Neuronal stem cell (in vitro differentiated cells): ENCODE measurements at regions not wholly inside any gene's neighbourhood (a gene's known extent, or its start where the extent isn't known, plus 50 kb on each side); places are given as distances from the start of the nearest gene placed in this dataset.

Source experiments
- DNase-seq: peaks from one replicate; pipeline ENCODE4 v3.0.0-alpha.2; 2013; ENCODE audit warnings: low spot score
- H2AFZ ChIP-seq: one replicate; pipeline ENCODE4 v1.6.1; 2013; ENCODE audit warnings: mild to moderate bottlenecking, low read length, inconsistent platforms
- H2AK5ac ChIP-seq: 2 replicates; pipeline ENCODE4 v1.6.1; 2013; ENCODE audit warnings: low read depth, mild to moderate bottlenecking, inconsistent platforms, low read length, moderate library complexity, mixed read lengths
- H2BK120ac ChIP-seq: 2 replicates; pipeline ENCODE4 v1.6.1; 2013; ENCODE audit warnings: low read depth, mild to moderate bottlenecking, inconsistent platforms, low read length, moderate library complexity, mixed read lengths
- H2BK12ac ChIP-seq: one replicate; pipeline ENCODE4 v1.6.1; 2013; ENCODE audit warnings: low read length, inconsistent platforms
- H2BK15ac ChIP-seq: 2 replicates; pipeline ENCODE4 v1.6.1; 2013; ENCODE audit warnings: mild to moderate bottlenecking, low read length, inconsistent platforms, mixed read lengths
- H2BK5ac ChIP-seq: one replicate; pipeline ENCODE4 v1.6.1; 2013; ENCODE audit warnings: inconsistent platforms, mild to moderate bottlenecking, low read length, moderate library complexity
- H3K14ac ChIP-seq: one replicate; pipeline ENCODE4 v1.6.1; 2013; ENCODE audit warnings: low read length, inconsistent platforms
- H3K18ac ChIP-seq: 2 replicates; pipeline ENCODE4 v1.6.1; 2013; ENCODE audit warnings: low read length, inconsistent platforms
- H3K23ac ChIP-seq: 2 replicates; pipeline ENCODE4 v1.6.1; 2013; ENCODE audit warnings: low read depth, mild to moderate bottlenecking, mixed read lengths, low read length, inconsistent platforms; ENCODE audit not compliant: poor library complexity
- H3K27ac ChIP-seq: replicated peaks from 3 replicates; pipeline ENCODE4 v1.5.1; 2013; ENCODE audit warnings: low read length, inconsistent platforms
- H3K27me3 ChIP-seq, 3 experiments: 2 replicates each; pipeline ENCODE4 v1.6.1; 2013; ENCODE audit warnings: low read length in 3 of 3, mild to moderate bottlenecking in 2 of 3, inconsistent platforms in 1 of 3, low read depth in 1 of 3, mixed read lengths in 1 of 3, moderate library complexity in 1 of 3; ENCODE audit not compliant: control insufficient read depth in 3 of 3, insufficient read depth in 3 of 3
- H3K36me3 ChIP-seq, 2 donors: replicated peaks in 1 of 2; 2 replicates each; pipeline ENCODE4 v1.6.1; 2013; ENCODE audit warnings: low read length in 2 of 2; ENCODE audit not compliant: control insufficient read depth in 2 of 2, insufficient read depth in 2 of 2
- H3K4ac ChIP-seq: 2 replicates; pipeline ENCODE4 v1.6.1; 2013; ENCODE audit warnings: inconsistent platforms, mild to moderate bottlenecking, low read length, moderate library complexity
- H3K4me1 ChIP-seq, 2 donors: 1 replicate in 1 of 2; 2 replicates in 1 of 2; pipeline ENCODE4 v1.6.1; 2013; ENCODE audit warnings: low read length in 2 of 2, low read depth in 1 of 2; ENCODE audit not compliant: control insufficient read depth in 2 of 2, insufficient read depth in 1 of 2
- H3K4me2 ChIP-seq: one replicate; pipeline ENCODE4 v1.6.1; 2013; ENCODE audit warnings: mild to moderate bottlenecking, low read length, inconsistent platforms; ENCODE audit not compliant: insufficient read depth, poor library complexity, severe bottlenecking
- H3K4me3 ChIP-seq, 2 donors: 2 replicates each; pipeline ENCODE4 v1.5.1; 2013; ENCODE audit warnings: low read length in 2 of 2, mild to moderate bottlenecking in 2 of 2, inconsistent platforms in 1 of 2, moderate library complexity in 1 of 2
- H3K79me1 ChIP-seq: one replicate; pipeline ENCODE4 v1.6.1; 2013; ENCODE audit warnings: low read depth, mild to moderate bottlenecking, inconsistent platforms, low read length, moderate library complexity
- H3K9ac ChIP-seq: one replicate; pipeline ENCODE4 v1.6.1; 2013; ENCODE audit warnings: mild to moderate bottlenecking, low read depth, low read length, inconsistent platforms; ENCODE audit not compliant: poor library complexity
- H3K9me3 ChIP-seq, 2 donors: replicated peaks in 1 of 2; 2 replicates each; pipeline versions ENCODE3 to v1.6.1; 2013; ENCODE audit warnings: low read length in 2 of 2, mild to moderate bottlenecking in 2 of 2, inconsistent platforms in 1 of 2, low read depth in 1 of 2, mixed read lengths in 1 of 2, moderate library complexity in 1 of 2; ENCODE audit not compliant: control insufficient read depth in 2 of 2, insufficient read depth in 1 of 2
- H4K8ac ChIP-seq: one replicate; pipeline ENCODE4 v1.6.1; 2013; ENCODE audit warnings: low read depth, mild to moderate bottlenecking, inconsistent platforms, low read length, moderate library complexity
- H4K91ac ChIP-seq: one replicate; pipeline ENCODE4 v1.6.1; 2013; ENCODE audit warnings: low read length, low read depth, mild to moderate bottlenecking, inconsistent platforms; ENCODE audit not compliant: poor library complexity
- WGBS, 2 donors: extraction: QIAGEN DNeasy Blood & Tissue Kit; methylation state at CpG; one replicate each; pipeline ENCODE4 v1.1.7; 2013; ENCODE audit warnings: missing lambda C conversion rate in 2 of 2, mixed read lengths in 1 of 2; ENCODE audit not compliant: insufficient read length in 2 of 2, insufficient replicate concordance in 1 of 2; ENCODE audit errors: extremely low coverage in 2 of 2; 5-methylcytosine and 5-hydroxymethylcytosine counted together

DNA sequence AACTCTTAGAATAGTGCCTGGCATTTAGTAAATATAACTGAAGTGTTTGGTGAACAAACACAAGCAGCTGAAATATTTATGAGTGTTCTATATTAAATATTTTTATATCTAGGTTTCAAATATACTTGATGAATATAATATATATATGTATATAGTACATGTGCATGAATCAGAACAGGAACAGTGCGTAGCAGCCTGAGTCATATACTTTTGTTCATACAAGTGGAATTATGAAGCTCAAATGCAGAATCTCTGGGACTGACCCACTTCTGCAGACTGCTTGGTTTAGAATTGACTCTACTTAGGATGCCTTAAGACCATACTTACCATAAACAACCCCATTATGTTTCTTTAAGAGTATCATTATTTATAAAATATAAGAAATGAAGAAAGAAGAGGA is 997.8 kb upstream of the RAG2 start:
- Histone ChIP-seq H3K4me3 (no peak overlapping the region), H3K36me3 (no peaks in the 10 kb centered on the region), H4K8ac (no peak overlapping the region), H3K4ac (no peak overlapping the region), H3K27me3 (no peaks in the 10 kb centered on the region), H3K23ac (no peak overlapping the region), H2AFZ (no peak overlapping the region), H3K27ac (no peak overlapping the region), H3K4me1 (no peaks in the 10 kb centered on the region), H3K9me3 (no peaks in the 10 kb centered on the region), H4K91ac (no peak overlapping the region), H2BK5ac (no peak overlapping the region), H2BK12ac (no peak overlapping the region), H2AK5ac (no peak overlapping the region), H2BK120ac (no peak overlapping the region), H3K14ac (no peak overlapping the region), H3K4me2 (no peak overlapping the region), H3K9ac (no peak overlapping the region), H3K79me1 (no peaks in the 10 kb centered on the region), H3K18ac (no peak overlapping the region), H2BK15ac (no peak overlapping the region)
- DNase-seq, result no peak
- no CpG with 5 or more reads among the region's 1 CpG for WGBS, 2 donors

DNA sequence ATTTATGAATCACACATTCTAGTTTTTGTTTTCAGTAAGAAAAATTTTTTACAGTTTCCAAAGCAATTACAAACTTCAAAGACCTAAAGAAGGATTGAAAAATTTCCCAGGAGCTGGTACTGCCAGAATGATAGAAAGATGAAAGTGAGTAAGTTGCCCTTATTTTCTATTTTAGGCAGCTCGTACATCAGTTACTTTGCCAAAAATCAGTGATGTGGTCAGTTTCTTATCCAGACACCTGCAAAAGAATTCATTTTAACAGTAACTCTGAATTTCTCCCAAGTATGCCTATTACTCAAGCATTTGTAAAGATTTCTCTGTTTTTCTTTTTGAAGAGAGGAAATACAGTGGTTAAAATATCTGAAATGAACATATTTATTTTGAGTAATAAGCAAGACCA is 976.3 kb upstream of the RAG2 start:
- no peaks in the 10 kb centered on the region for H3K79me1 ChIP-seq
- no peak overlapping the region for H3K9ac ChIP-seq
- H2AK5ac ChIP-seq, result no peak overlapping the region
- H3K4ac ChIP-seq, result no peak overlapping the region
- WGBS, 2 donors, result no CpG with 5 or more reads among the region's 1 CpG
- no peaks in the 10 kb centered on the region for H3K9me3 ChIP-seq
- H3K4me1 ChIP-seq, result no peaks in the 10 kb centered on the region
- H2BK15ac ChIP-seq, result no peak overlapping the region
- H3K4me2 ChIP-seq, result no peak overlapping the region
- H3K4me3 ChIP-seq, result no peak overlapping the region
- no peak overlapping the region for H3K18ac ChIP-seq
- no peak overlapping the region for H4K8ac ChIP-seq
- H2BK120ac ChIP-seq, result no peak overlapping the region
- H2BK12ac ChIP-seq, result no peak overlapping the region
- no peaks in the 10 kb centered on the region for H3K27me3 ChIP-seq
- H3K36me3 ChIP-seq, result no peaks in the 10 kb centered on the region
- no peak overlapping the region for H3K27ac ChIP-seq
- no peak overlapping the region for H3K14ac ChIP-seq
- H3K23ac ChIP-seq, result no peak overlapping the region
- no peak for DNase-seq
- no peak overlapping the region for H2AFZ ChIP-seq
- H4K91ac ChIP-seq, result no peak overlapping the region
- no peak overlapping the region for H2BK5ac ChIP-seq

GRCh38 chr11:37572491-37573171 is 974.6 kb upstream of the RAG2 start:
- WGBS, 2 donors, result no CpG with 5 or more reads among the region's 1 CpG

DNA sequence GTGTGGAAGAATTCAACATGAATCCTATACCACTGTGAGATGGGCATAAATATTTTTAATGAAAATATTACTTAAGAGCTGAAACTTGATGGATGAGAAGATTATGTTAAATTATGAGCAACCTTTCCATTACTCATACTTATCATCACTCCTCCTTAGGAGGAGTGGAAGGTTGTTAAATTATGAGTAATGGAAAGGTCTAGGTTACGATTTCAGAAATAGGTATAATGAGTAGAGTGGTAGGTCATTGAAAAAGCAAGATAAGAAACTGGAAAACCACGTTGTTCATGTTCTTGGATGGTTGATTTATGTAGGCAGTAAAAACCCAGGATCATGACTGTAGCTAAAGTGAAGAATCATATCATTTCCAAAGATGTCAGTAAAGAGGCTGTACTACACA is 973.2 kb upstream of the RAG2 start:
- Histone ChIP-seq H3K4me1 (no peaks in the 10 kb centered on the region), H3K4ac (no peak overlapping the region), H2BK5ac (no peak overlapping the region), H3K9me3 (no peaks in the 10 kb centered on the region), H4K91ac (no peak overlapping the region), H2BK12ac (no peak overlapping the region), H3K4me2 (no peak overlapping the region), H3K36me3 (no peaks in the 10 kb centered on the region), H3K9ac (no peak overlapping the region), H3K27ac (no peak overlapping the region), H2BK15ac (no peak overlapping the region), H3K23ac (no peak overlapping the region), H2BK120ac (no peak overlapping the region), H2AK5ac (no peak overlapping the region), H3K14ac (no peak overlapping the region), H3K4me3 (no peak overlapping the region), H3K27me3 (no peaks in the 10 kb centered on the region), H2AFZ (no peak overlapping the region), H3K18ac (no peak overlapping the region), H3K79me1 (no peaks in the 10 kb centered on the region), H4K8ac (no peak overlapping the region)
- no peak for DNase-seq
- no CpG with 5 or more reads among the region's 2 CpGs for WGBS, 2 donors

More at GRCh38 chr11:37572491-37573171, 974.6 kb upstream of the RAG2 start:
- Histone ChIP-seq H3K4ac (no peak overlapping the region), H3K27ac (no peak overlapping the region), H4K8ac (no peak overlapping the region), H3K36me3 (no peaks in the 10 kb centered on the region), H2BK15ac (no peak overlapping the region), H3K4me2 (no peak overlapping the region), H3K14ac (no peak overlapping the region), H3K23ac (no peak overlapping the region), H3K18ac (no peak overlapping the region), H3K4me3 (no peak overlapping the region), H2BK120ac (no peak overlapping the region), H2BK12ac (no peak overlapping the region), H2AK5ac (no peak overlapping the region), H3K79me1 (no peaks in the 10 kb centered on the region), H3K4me1 (no peaks in the 10 kb centered on the region), H3K9ac (no peak overlapping the region), H3K9me3 (no peaks in the 10 kb centered on the region), H2AFZ (no peak overlapping the region), H2BK5ac (no peak overlapping the region), H4K91ac (no peak overlapping the region), H3K27me3 (no peaks in the 10 kb centered on the region)
- DNase-seq, result no peak
